ENCODE measurements at regions not wholly inside any gene's neighbourhood (a gene's known extent, or its start where the extent isn't known, plus 50 kb on each side); places are given as distances from the start of the nearest gene placed in this dataset.

GRCh38 chr4:120318196-120318846 is 251.7 kb upstream of the MAD2L1 start:
- Histone ChIP-seq H2BK20ac (ENCODE audit: low read depth, low read length) (no peak overlapping the region), H3K23ac (ENCODE audit: low read depth, low read length) (no peak overlapping the region), H3K18ac (ENCODE audit: low read depth, low read length) (no peak overlapping the region), H3K27me3 (ENCODE audit: control insufficient read depth, insufficient read depth, low read length) (no peaks in the 10 kb centered on the region), H3K14ac (replicated peaks; ENCODE audit: low read depth, low read length) (no peak overlapping the region), H2BK120ac (ENCODE audit: low read depth, low read length) (no peak overlapping the region), H2BK5ac (ENCODE audit: low read depth, low read length, poor library complexity, severe bottlenecking) (no peak overlapping the region), H4K5ac (ENCODE audit: low read depth, low read length) (no peak overlapping the region), H3K79me1 (ENCODE audit: low read depth in 1 of 2, low read length in 2 of 2) (no peaks in the 10 kb centered on the region), H3K27ac (ENCODE audit: insufficient read depth, low read length) (no peak overlapping the region), H3K9ac (ENCODE audit: low read depth, low read length) (no peak overlapping the region), H4K20me1 (ENCODE audit: insufficient read depth, low read length) (no peaks in the 10 kb centered on the region), H2BK15ac (ENCODE audit: low read depth, low read length) (no peak overlapping the region), H4K8ac (ENCODE audit: low read depth in 2 of 2, low read length in 2 of 2) (no peak overlapping the region), H3K4me1 (ENCODE audit: control insufficient read depth, insufficient read depth, low read length) (no peaks in the 10 kb centered on the region), H3K4me2 (ENCODE audit: low read depth, low read length) (no peak overlapping the region), H3K36me3 (ENCODE audit: control insufficient read depth, insufficient read depth, low read length) (no peaks in the 10 kb centered on the region), H3K9me1 (ENCODE audit: insufficient read depth, low read length) (no peaks in the 10 kb centered on the region), H2AK5ac (ENCODE audit: low read depth, low read length) (no peak overlapping the region), H4K91ac (ENCODE audit: insufficient read depth, low read depth, low read length) (no peak overlapping the region), H3K4ac (ENCODE audit: low read depth, low read length) (no peak overlapping the region), H3K9me3 (ENCODE audit: control insufficient read depth, insufficient read depth, low read length) (no peaks in the 10 kb centered on the region), H3K56ac (ENCODE audit: extremely low read depth, insufficient read depth, low read length) (no peak overlapping the region), H2AK9ac (replicated peaks; ENCODE audit: low read depth, low read length, poor library complexity) (no peak overlapping the region), H3K4me3 (ENCODE audit: insufficient read depth, low read depth, low read length) (no peak overlapping the region), H2AFZ (replicated peaks; ENCODE audit: low read length, poor library complexity) (no peak overlapping the region)
- in situ Hi-C loops (cut with MboI; ENCODE audit: low sequenced_read_pairs) (no loop called here), intact Hi-C loops (cut with micrococcal nuclease) (no loop called here), dilution Hi-C loops (cut with HindIII; ENCODE audit: low sequenced_read_pairs, unreplicated experiment) (no loop called here)
- ChIA-PET POLR2A (ENCODE audit: unreplicated experiment) (no interaction called here), CTCF (no interaction called here)
- 0% methylated on average over 2 of the region's 5 CpGs; no CpG with 5 or more reads in 1 of the 2 experiments for WGBS, 2 experiments (ENCODE audit: extremely low coverage in 2 of 2, insufficient read length in 1 of 2)
- no TSS peak for BruUV-seq (replicated peaks)
- TF ChIP-seq, protein P1, sequence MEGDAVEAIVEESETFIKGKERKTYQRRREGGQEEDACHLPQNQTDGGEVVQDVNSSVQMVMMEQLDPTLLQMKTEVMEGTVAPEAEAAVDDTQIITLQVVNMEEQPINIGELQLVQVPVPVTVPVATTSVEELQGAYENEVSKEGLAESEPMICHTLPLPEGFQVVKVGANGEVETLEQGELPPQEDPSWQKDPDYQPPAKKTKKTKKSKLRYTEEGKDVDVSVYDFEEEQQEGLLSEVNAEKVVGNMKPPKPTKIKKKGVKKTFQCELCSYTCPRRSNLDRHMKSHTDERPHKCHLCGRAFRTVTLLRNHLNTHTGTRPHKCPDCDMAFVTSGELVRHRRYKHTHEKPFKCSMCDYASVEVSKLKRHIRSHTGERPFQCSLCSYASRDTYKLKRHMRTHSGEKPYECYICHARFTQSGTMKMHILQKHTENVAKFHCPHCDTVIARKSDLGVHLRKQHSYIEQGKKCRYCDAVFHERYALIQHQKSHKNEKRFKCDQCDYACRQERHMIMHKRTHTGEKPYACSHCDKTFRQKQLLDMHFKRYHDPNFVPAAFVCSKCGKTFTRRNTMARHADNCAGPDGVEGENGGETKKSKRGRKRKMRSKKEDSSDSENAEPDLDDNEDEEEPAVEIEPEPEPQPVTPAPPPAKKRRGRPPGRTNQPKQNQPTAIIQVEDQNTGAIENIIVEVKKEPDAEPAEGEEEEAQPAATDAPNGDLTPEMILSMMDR (conservative IDR thresholded peaks at IDR 0.05; ENCODE audit: low read depth, low read length), result no peak
- no peak for ATAC-seq (ENCODE audit: low read depth)
- no peak for DNase-seq

All from IMR-90 (cell line).